MM.1S (cell line): ENCODE measurements at regions not wholly inside any gene's neighbourhood (a gene's known extent, or its start where the extent isn't known, plus 50 kb on each side); places are given as distances from the start of the nearest gene placed in this dataset.

ENCODE experiments used
- CTCF ChIP-seq: fragments of 300-600 bp; sonication (generic); IDR thresholded peaks from 2 replicates; pipeline ENCODE4 v1.5.1; 2016; ENCODE audit warnings: antibody characterized with exemption, low read length, mixed read lengths
- EZH2 ChIP-seq: fragments of 300-600 bp; sonication (generic); optimal IDR thresholded peaks from 2 replicates; pipeline ENCODE3; 2017; ENCODE audit warnings: low read depth, mild to moderate bottlenecking, antibody characterized with exemption, low read length, mixed read lengths

GRCh38 chr15:49707598-49707997, 86.8 kb downstream of the DTWD1 start:
- no peak for TF ChIP-seq CTCF
- no peak for TF ChIP-seq EZH2
